ENCODE measurements at regions not wholly inside any gene's neighbourhood (a gene's known extent, or its start where the extent isn't known, plus 50 kb on each side); places are given as distances from the start of the nearest gene placed in this dataset.

- no peak overlapping the region for H3K4me2 ChIP-seq (ENCODE audit: control insufficient read depth, insufficient read depth)
- no peaks in the 10 kb centered on the region for H3K36me3 ChIP-seq (ENCODE audit: control insufficient read depth in 2 of 2, insufficient read depth in 2 of 2, low read length in 1 of 2)
- H3K27me3 ChIP-seq (replicated peaks in 1 of 2; ENCODE audit: control insufficient read depth in 2 of 2, insufficient read depth in 2 of 2, low read length in 1 of 2), result peaks cover 0 to 3% of the 10 kb centered on the region in 2 experiments; a peak in 3 of 4 replicates
- H3K4me3 ChIP-seq, result no peak overlapping the region
- H3K27ac ChIP-seq (ENCODE audit: control insufficient read depth, insufficient read depth), result no peak overlapping the region
- SMC1A ChIA-PET (ENCODE audit: uncharacterized antibody, unreplicated experiment), result no interaction called here
- no TSS peak for BruUV-seq (replicated peaks)
- no peaks in the 10 kb centered on the region for H3K79me2 ChIP-seq (ENCODE audit: control insufficient read depth, insufficient read depth, low read length)
- no peak overlapping the region for H2AFZ ChIP-seq (ENCODE audit: control insufficient read depth, low read depth, low read length)
- DNase-seq (ENCODE audit: low read depth, low spot score) (no peak), FAIRE-seq (no peak), ATAC-seq (no peak)
- H3K9me3 ChIP-seq (replicated peaks; ENCODE audit: control insufficient read depth, insufficient read depth, low read length), result no peaks in the 10 kb centered on the region
- intact Hi-C loops (cut with micrococcal nuclease; ENCODE audit: unreplicated experiment), result no loop called here
- RAD21 ChIA-PET (ENCODE audit: unreplicated experiment), result no interaction called here
- CTCF ChIA-PET, result no interaction called here
- WGBS (ENCODE audit: insufficient coverage, insufficient replicate concordance, low lambda C conversion rate, missing lambda C conversion rate), result 93% methylated on average over 24 of the region's 24 CpGs
- POLR2A ChIA-PET, result no interaction called here
- H4K20me1 ChIP-seq (ENCODE audit: control insufficient read depth, insufficient read depth), result no peaks in the 10 kb centered on the region
- H3K9ac ChIP-seq (ENCODE audit: control insufficient read depth, insufficient read depth, low read length), result no peak overlapping the region
- in situ Hi-C loops (cut with MboI), result no loop called here
- no peaks in the 10 kb centered on the region for H3K4me1 ChIP-seq (ENCODE audit: control insufficient read depth, insufficient read depth, low read length)
- TF ChIP-seq, protein P1, sequence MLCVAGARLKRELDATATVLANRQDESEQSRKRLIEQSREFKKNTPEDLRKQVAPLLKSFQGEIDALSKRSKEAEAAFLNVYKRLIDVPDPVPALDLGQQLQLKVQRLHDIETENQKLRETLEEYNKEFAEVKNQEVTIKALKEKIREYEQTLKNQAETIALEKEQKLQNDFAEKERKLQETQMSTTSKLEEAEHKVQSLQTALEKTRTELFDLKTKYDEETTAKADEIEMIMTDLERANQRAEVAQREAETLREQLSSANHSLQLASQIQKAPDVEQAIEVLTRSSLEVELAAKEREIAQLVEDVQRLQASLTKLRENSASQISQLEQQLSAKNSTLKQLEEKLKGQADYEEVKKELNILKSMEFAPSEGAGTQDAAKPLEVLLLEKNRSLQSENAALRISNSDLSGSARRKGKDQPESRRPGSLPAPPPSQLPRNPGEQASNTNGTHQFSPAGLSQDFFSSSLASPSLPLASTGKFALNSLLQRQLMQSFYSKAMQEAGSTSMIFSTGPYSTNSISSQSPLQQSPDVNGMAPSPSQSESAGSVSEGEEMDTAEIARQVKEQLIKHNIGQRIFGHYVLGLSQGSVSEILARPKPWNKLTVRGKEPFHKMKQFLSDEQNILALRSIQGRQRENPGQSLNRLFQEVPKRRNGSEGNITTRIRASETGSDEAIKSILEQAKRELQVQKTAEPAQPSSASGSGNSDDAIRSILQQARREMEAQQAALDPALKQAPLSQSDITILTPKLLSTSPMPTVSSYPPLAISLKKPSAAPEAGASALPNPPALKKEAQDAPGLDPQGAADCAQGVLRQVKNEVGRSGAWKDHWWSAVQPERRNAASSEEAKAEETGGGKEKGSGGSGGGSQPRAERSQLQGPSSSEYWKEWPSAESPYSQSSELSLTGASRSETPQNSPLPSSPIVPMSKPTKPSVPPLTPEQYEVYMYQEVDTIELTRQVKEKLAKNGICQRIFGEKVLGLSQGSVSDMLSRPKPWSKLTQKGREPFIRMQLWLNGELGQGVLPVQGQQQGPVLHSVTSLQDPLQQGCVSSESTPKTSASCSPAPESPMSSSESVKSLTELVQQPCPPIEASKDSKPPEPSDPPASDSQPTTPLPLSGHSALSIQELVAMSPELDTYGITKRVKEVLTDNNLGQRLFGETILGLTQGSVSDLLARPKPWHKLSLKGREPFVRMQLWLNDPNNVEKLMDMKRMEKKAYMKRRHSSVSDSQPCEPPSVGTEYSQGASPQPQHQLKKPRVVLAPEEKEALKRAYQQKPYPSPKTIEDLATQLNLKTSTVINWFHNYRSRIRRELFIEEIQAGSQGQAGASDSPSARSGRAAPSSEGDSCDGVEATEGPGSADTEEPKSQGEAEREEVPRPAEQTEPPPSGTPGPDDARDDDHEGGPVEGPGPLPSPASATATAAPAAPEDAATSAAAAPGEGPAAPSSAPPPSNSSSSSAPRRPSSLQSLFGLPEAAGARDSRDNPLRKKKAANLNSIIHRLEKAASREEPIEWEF (IDR thresholded peaks at IDR 0.05; ENCODE audit: insufficient replicate concordance, low read depth, low read length), result no peak
- TF ChIP-seq GATAD2B (conservative IDR thresholded peaks at IDR 0.05; ENCODE audit: low read depth), result no peak
- no peak for TF ChIP-seq ATF7 (IDR thresholded peaks at IDR 0.05; ENCODE audit: low read depth)
- TF ChIP-seq, protein P2, sequence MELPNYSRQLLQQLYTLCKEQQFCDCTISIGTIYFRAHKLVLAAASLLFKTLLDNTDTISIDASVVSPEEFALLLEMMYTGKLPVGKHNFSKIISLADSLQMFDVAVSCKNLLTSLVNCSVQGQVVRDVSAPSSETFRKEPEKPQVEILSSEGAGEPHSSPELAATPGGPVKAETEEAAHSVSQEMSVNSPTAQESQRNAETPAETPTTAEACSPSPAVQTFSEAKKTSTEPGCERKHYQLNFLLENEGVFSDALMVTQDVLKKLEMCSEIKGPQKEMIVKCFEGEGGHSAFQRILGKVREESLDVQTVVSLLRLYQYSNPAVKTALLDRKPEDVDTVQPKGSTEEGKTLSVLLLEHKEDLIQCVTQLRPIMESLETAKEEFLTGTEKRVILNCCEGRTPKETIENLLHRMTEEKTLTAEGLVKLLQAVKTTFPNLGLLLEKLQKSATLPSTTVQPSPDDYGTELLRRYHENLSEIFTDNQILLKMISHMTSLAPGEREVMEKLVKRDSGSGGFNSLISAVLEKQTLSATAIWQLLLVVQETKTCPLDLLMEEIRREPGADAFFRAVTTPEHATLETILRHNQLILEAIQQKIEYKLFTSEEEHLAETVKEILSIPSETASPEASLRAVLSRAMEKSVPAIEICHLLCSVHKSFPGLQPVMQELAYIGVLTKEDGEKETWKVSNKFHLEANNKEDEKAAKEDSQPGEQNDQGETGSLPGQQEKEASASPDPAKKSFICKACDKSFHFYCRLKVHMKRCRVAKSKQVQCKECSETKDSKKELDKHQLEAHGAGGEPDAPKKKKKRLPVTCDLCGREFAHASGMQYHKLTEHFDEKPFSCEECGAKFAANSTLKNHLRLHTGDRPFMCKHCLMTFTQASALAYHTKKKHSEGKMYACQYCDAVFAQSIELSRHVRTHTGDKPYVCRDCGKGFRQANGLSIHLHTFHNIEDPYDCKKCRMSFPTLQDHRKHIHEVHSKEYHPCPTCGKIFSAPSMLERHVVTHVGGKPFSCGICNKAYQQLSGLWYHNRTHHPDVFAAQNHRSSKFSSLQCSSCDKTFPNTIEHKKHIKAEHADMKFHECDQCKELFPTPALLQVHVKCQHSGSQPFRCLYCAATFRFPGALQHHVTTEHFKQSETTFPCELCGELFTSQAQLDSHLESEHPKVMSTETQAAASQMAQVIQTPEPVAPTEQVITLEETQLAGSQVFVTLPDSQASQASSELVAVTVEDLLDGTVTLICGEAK (IDR thresholded peaks at IDR 0.05; ENCODE audit: borderline replicate concordance), result no peak
- TF ChIP-seq GABPA (IDR thresholded peaks at IDR 0.05; ENCODE audit: low read depth), result no peak
- no peak for TF ChIP-seq ZSCAN29 (IDR thresholded peaks at IDR 0.05)
- no peak for TF ChIP-seq TBL1XR1 (IDR thresholded peaks at IDR 0.05; ENCODE audit: low read depth, low read length)
- TF ChIP-seq ZZZ3 (IDR thresholded peaks at IDR 0.05; ENCODE audit: control insufficient read depth, insufficient read length, low read depth), result no peak
- TF ChIP-seq FOS (IDR thresholded peaks at IDR 0.05; ENCODE audit: borderline replicate concordance, extremely low read depth, insufficient read length), result no peak
- TF ChIP-seq KLF5 (IDR thresholded peaks at IDR 0.05; ENCODE audit: partially characterized antibody), result no peak
- TF ChIP-seq SPI1 (IDR thresholded peaks at IDR 0.05; ENCODE audit: borderline replicate concordance, insufficient read depth, low read depth, low read length), result no peak
- no peak for TF ChIP-seq SUZ12 (IDR thresholded peaks at IDR 0.05; ENCODE audit: unreplicated experiment)
- no peak for TF ChIP-seq ZNF622 (IDR thresholded peaks at IDR 0.05)
- TF ChIP-seq SMAD1 (IDR thresholded peaks at IDR 0.05; ENCODE audit: low read depth, partially characterized antibody), result no peak
- TF ChIP-seq ZBTB33 (IDR thresholded peaks at IDR 0.05), result no peak
Measured at GRCh38 chr15:70586241-70586640, 177.1 kb downstream of the UACA start.
